Mucosa of descending colon (tissue), 3 donors: ENCODE measurements at regions not wholly inside any gene's neighbourhood (a gene's known extent, or its start where the extent isn't known, plus 50 kb on each side); places are given as distances from the start of the nearest gene placed in this dataset.

Experiments
- ATAC-seq: fragments of 200-7000 bp; cut with Tn5 transposase; one replicate; pipeline ENCODE4 v1.9.1; 2020; ENCODE audit warnings: mild to moderate bottlenecking, moderate library complexity
- DNase-seq, 3 donors: peaks; one replicate each; pipeline ENCODE4 v3.0.0-alpha.2; 2020
- H3K36me3 ChIP-seq: fragments of 200-600 bp; one replicate; pipeline ENCODE4 v1.8.0; 2021; ENCODE audit warnings: low read depth, mild to moderate bottlenecking
- H3K4me1 ChIP-seq: fragments of 200-600 bp; one replicate; pipeline ENCODE4 v1.8.0; 2021; ENCODE audit warnings: low read depth, mild to moderate bottlenecking
- H3K4me3 ChIP-seq: fragments of 200-600 bp; one replicate; pipeline ENCODE4 v1.8.0; 2021; ENCODE audit warnings: mild to moderate bottlenecking
- H3K9me3 ChIP-seq: fragments of 200-600 bp; one replicate; pipeline ENCODE4 v1.8.0; 2021; ENCODE audit warnings: mild to moderate bottlenecking
- intact Hi-C, 2 donors: fragments of 100-400 bp; cut with DNase I in 1 of 2; cut with micrococcal nuclease in 1 of 2; formaldehyde crosslinking; loops; one replicate each; pipeline versions ENCODE4 v1.11.0 to v1.11.1; 2022; cut with DNase I, micrococcal nuclease
- TF ChIP-seq, protein P1 (sequence below): fragments of 200-600 bp; IDR thresholded peaks from one replicate; pipeline ENCODE4 v1.8.0; 2022; ENCODE audit warnings: antibody characterized with exemption, mild to moderate bottlenecking
- donor health status: DM: no; HTN: no; CAD: no; lungs with moderate emphysema.
- donor health status: DM: no; HTN: no; CAD: no.
- donor health status: DM: no; HTN: yes; CAD: no.

DNA sequence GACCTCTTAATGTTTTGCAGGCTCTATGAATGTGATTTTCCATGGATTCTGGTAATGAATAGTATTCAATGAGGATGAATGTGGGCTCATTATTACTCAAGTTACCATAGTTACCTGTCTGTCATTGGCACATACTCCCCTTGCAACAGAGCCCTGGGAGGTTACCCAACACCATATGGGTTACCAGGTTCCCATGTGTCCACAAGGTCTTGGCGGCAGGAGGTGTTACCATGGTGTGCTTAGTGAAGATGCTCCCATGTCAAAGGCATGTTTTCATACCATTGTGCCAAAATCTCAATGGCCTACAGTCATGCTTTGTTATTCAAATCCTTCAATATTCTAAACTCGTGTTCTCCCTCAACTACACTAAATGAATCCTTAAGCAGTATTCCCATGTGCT, 232.5 kb downstream of the HDGFL1 start:
- no peak for ATAC-seq

DNA sequence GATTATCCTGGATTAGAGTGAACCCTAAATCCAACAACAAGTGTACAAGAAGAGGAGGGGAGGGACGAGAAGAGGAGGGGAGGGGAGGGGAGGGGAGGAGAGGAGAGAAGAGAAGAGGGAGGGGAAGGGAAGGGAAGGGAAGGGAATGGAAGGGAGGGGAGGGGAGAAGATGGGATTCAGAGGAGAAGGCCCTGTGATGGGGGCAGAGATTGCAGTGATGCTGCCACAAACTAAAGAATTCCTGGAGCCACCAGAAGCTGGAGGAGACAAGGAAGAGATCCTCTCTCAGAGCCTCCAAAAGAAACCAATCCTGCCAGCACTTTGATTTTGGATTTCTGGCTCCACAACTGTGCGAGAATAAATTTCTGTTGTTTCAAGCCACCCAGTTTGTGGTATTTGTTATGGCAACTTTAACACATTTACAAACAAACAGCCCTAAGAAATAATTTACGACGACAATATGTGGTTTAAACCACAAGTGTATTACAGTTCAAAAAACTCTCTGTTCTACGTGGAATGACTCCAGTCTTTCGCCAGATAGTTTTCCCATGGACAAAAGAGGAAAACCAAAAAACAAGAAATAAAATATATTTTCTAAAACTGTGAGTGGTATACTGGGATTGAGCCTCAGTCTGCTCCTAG, 235.4 kb downstream of the HDGFL1 start:
- ATAC-seq: no peak
- no peaks in the 10 kb centered on the region for H3K9me3 ChIP-seq
- TF ChIP-seq, protein P1, sequence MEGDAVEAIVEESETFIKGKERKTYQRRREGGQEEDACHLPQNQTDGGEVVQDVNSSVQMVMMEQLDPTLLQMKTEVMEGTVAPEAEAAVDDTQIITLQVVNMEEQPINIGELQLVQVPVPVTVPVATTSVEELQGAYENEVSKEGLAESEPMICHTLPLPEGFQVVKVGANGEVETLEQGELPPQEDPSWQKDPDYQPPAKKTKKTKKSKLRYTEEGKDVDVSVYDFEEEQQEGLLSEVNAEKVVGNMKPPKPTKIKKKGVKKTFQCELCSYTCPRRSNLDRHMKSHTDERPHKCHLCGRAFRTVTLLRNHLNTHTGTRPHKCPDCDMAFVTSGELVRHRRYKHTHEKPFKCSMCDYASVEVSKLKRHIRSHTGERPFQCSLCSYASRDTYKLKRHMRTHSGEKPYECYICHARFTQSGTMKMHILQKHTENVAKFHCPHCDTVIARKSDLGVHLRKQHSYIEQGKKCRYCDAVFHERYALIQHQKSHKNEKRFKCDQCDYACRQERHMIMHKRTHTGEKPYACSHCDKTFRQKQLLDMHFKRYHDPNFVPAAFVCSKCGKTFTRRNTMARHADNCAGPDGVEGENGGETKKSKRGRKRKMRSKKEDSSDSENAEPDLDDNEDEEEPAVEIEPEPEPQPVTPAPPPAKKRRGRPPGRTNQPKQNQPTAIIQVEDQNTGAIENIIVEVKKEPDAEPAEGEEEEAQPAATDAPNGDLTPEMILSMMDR: no peak
- H3K36me3 ChIP-seq: no peaks in the 10 kb centered on the region
- H3K4me3 ChIP-seq: no peak overlapping the region
- DNase-seq: no peak
- intact Hi-C loops: no loop called here
- no peaks in the 10 kb centered on the region for H3K4me1 ChIP-seq

More for the DNA sequence above, 232.5 kb downstream of the HDGFL1 start:
- no peaks in the 10 kb centered on the region for H3K4me1 ChIP-seq
- DNase-seq: no peak
- intact Hi-C loops: no loop called here
- no peaks in the 10 kb centered on the region for H3K9me3 ChIP-seq
- no peaks in the 10 kb centered on the region for H3K36me3 ChIP-seq
- H3K4me3 ChIP-seq: no peak overlapping the region
- TF ChIP-seq, protein P1: no peak

DNA sequence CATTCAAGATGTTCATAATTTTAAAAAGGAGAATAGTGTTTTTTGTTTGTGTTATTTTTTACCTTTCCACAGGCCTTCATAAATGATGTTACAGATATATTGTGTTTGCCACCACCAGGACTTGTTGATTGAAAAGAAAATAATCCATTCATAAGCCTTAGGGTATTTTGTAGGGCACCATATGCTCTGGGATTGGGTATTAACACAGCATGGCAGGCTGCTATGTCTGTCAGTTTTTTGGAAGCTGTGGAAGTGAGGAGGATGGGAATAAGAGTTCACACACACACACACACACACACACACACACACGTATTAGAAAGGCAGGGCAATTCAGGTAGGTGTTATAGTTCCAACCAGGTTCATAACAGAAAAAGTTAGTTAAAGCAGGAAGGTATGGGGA, 237.9 kb downstream of the HDGFL1 start:
- TF ChIP-seq, protein P1: no peak
- no peaks in the 10 kb centered on the region for H3K36me3 ChIP-seq
- H3K9me3 ChIP-seq: no peaks in the 10 kb centered on the region
- intact Hi-C loops: no loop called here
- H3K4me1 ChIP-seq: no peaks in the 10 kb centered on the region
- no peak for ATAC-seq
- no peak overlapping the region for H3K4me3 ChIP-seq
- DNase-seq: no peak

DNA sequence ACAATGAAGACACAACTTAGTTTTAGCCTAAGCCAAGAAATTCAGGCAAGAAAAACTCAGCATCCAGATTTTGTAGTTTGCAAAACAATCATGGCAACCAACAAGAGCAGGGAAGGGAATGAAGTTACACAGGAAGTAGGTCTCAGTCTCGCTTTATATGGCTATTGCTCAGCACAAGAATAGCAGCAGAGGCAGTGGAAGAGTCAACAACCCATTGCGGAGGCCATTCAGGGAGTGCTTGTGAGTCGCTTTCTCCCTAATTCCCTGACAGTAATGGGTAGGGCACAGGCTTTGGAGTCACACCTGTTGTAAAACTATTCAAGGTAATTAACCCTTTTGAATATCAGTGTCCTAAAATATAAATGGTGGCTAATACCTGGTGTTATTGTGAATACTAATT, 238.5 kb downstream of the HDGFL1 start:
- no peaks in the 10 kb centered on the region for H3K36me3 ChIP-seq
- intact Hi-C loops: no loop called here

DNA sequence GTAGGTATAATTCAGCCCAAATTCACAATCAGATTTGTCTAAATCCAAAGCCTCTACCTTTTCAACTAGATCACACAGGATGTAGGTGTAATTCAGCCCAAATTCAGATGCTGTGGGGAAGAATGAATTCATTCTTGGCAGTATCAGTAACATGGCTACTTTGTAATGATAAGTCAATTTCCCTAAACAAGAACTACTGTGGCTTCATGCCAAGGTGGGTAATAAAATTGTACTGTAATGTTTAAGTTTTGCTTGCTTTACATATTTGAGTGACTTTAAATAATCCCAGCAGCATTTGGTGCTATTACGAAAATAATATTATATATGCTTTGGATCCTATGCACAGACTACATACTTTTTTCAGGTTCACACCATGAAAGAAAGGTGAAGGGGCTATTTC, 239.1 kb downstream of the HDGFL1 start:
- Histone ChIP-seq H3K9me3 (no peaks in the 10 kb centered on the region), H3K4me3 (no peak overlapping the region), H3K4me1 (no peaks in the 10 kb centered on the region), H3K36me3 (no peaks in the 10 kb centered on the region)
- no peak for ATAC-seq
- TF ChIP-seq, protein P1: no peak
- no peak for DNase-seq
- intact Hi-C loops: no loop called here

More for the DNA sequence above, 238.5 kb downstream of the HDGFL1 start:
- Histone ChIP-seq H3K9me3 (no peaks in the 10 kb centered on the region), H3K4me3 (no peak overlapping the region), H3K4me1 (no peaks in the 10 kb centered on the region)
- DNase-seq (no peak), ATAC-seq (no peak)
- TF ChIP-seq, protein P1: no peak

DNA sequence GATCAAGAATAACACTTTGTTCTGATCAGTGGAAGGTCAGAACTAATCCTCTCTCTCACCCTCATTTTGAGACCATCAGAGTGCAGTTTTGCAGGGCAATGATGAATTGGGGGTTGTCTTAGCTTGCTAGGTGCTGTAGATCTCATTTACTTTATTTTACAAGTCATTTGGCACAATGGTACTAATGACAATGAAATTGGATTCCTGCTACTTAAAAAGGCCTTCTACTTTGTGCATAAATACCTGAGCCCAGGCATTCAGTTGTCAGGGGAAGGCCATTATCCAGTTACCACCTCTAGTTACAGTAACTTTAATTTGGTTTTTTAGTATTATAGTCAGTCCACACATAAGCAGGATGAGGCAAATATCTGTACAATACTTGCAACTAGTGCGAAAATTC, 240.0 kb downstream of the HDGFL1 start:
- H3K4me1 ChIP-seq: no peaks in the 10 kb centered on the region
- TF ChIP-seq, protein P1: no peak
- no peaks in the 10 kb centered on the region for H3K9me3 ChIP-seq
- intact Hi-C loops: no loop called here
- DNase-seq: no peak
- no peak overlapping the region for H3K4me3 ChIP-seq
- ATAC-seq: no peak
- no peaks in the 10 kb centered on the region for H3K36me3 ChIP-seq
